IPS DF 19.7 (cell line): ENCODE measurements at regions not wholly inside any gene's neighbourhood (a gene's known extent, or its start where the extent isn't known, plus 50 kb on each side); places are given as distances from the start of the nearest gene placed in this dataset.

ENCODE experiments used
- DNase-seq: peaks from one replicate; pipeline ENCODE4 v3.0.0-alpha.2; 2013; ENCODE audit warnings: low read depth, low spot score

DNA sequence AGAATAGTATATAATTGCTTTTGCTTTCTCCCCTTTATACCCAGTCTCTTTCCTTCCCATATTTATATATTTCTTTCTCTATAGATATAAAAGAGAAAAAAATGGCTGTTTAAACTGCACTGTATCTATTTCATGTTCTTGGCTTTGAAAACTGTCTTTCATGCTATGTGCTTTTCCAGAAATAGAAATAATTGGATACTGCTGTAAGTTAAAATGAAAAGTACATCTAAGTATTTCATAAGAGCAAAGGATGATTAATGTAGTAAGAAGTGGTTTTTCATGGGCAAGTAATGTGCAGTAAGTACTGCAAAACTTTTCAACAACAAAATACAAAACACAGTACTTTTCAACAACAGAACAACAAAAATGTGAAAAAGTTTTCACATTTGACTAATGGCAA lies 237.9 kb downstream of the SNCA start:
- no peak for DNase-seq

- DNase-seq, result no peak
Measured at GRCh38 chr4:89598602-89599001, 238.4 kb downstream of the SNCA start.

GRCh38 chr4:89595125-89595789 lies 241.7 kb downstream of the SNCA start:
- DNase-seq, result no peak

GRCh38 chr4:89590128-89590527 lies 246.8 kb downstream of the SNCA start:
- no peak for DNase-seq

DNA sequence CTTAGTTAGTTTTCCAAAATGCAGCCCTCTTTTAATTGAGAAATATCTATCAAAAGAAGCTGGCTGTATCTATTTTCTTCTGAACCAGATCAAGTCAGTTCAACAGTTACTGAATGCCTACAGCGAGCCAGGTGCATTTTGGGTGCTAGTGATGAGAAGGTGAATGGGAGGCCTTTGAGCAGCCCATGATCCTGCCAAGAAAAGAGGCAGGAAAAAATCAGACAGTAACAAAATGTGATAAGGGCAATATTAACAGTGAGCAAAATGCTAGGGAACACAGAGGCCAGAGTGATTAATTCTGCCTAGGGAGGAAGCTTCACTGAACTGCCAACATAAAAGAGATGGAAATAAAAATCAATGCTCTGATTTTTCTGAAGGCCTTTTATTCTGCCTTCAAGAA lies 248.5 kb downstream of the SNCA start:
- DNase-seq, result no peak

- DNase-seq, result no peak
Measured at GRCh38 chr4:89587364-89587763, 249.6 kb downstream of the SNCA start.

- DNase-seq, result no peak
Measured at GRCh38 chr4:89586864-89587263, 250.1 kb downstream of the SNCA start.

- DNase-seq, result no peak
Measured at GRCh38 chr4:89586318-89586717, 250.6 kb downstream of the SNCA start.

DNA sequence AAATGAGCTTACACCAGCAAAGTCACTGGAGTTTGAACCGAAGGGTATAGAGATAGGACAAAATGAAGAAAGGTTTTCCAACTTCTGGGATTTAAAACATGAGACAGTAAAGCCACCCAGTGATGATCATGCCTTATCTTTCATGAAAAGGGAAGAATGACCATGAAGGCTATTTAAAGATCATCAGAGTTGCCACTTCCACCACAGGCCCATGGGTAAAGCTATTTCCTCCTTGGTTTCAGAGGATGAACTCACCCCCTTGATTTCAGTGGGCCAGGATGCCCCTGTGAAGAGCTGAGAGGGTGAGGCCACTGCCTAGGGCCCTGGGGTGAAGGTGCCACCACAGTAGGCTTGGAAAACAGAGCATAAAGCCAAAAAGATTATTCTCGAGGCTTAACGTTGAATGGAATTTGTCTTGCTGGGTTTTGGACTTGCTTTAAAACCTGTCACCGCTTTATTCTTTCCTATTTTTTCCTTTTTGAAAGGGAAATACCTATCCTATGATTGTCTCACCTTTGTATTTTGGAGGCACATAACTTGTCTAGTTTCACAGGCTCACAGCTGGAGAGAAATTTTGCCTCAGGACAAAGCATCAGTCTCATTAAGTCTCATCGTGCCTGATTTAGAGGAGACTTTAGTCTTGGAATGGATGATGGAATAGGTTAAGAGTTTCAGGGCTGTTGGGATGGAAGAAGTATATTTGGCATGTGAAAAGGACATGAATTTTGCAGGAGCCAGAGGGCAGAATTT lies 254.0 kb downstream of the SNCA start:
- DNase-seq, result no peak

DNA sequence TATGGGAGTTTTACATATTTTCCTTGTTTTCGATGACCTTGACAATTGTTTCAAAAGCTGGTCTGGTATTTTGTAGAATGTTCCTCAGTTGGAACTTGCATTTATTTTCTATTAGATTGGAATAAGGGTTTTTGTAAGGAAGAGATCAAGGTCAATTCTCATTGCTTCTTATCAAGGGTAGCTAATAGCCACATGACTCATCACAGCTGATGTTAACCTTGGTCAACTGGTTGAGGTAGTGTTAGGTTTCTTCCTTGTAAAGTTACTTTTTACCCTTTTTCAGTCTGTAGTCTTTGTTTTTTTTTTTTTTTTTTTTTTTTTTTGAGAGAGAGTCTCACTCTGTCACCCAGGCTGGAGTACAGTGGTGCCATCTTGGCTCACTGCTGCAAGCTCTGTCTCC lies 257.2 kb downstream of the SNCA start:
- no peak for DNase-seq

DNA sequence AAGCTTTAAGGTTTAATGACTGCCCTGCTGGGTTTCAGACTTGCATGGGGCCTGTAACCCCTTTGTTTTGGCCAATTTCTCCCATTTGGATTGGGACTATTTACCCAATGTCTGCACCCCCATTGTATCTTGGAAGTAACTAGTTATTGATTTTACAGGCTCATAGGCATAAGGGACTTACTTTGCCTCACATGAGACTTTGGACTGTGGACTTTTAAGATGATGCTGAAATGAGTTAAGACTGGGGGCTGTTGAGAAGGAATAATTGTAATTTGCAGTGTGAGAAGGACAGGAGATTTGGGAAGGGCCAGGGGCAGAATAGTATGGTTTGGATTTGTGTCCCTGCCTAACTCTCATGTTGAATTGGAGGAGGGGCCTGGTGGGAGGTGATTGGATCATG lies 260.7 kb downstream of the SNCA start:
- no peak for DNase-seq

DNA sequence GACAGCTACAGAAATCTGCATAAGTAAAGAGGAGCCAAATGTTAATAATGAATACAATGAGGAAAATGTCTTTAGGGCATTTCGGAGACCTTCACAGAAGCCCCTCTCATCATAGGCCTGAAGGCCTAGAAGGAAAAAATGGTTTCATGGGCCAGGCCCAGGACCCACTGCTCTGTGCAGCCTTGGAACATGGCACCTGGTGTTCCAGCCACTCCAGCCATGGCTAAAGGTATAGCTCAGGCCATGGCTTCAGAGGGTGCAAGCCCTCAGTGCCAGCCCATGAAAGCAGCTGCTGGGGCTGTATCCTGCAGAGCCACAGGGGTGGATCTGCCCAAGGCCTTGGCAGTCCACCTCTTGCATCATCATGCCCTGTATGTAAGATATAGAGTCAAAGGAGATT lies 261.1 kb downstream of the SNCA start:
- DNase-seq, result no peak

DNA sequence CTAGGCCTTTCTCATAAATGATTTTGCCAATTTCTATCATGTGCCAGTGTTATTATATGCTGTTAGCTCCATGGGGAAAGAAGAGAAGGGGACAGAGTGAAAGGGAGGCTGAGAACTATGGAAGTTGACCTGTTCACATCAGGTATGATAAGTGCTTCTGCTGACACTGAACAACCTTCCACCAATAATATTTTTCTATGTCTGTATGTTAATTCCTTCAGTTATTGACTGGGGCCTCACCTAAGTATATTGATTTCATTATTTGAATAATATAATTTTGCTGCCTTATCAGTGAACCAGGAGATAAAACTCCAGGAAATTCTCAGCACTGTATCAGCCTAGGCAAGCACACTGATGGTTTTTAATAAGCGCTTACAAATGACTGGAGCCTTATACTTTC lies 262.8 kb downstream of the SNCA start:
- no peak for DNase-seq

DNA sequence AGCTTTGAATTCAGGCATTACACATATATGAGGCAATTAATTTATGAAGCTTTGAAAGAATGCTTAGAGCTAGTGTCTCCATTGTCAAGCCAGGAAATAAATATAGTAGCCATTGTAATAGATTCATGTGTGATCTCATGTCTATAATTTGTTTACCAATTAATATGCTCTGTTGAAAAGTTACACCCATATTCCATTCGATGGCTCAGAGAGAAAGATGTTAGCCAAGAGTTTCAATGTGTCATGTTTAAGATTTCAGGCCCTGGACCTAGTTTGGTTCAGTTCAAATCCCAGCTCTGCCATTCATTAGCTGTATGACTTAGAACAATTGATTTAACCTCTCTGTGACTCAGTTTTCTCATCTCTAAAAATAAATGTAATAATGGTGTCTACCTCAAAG lies 263.3 kb downstream of the SNCA start:
- DNase-seq, result no peak

DNA sequence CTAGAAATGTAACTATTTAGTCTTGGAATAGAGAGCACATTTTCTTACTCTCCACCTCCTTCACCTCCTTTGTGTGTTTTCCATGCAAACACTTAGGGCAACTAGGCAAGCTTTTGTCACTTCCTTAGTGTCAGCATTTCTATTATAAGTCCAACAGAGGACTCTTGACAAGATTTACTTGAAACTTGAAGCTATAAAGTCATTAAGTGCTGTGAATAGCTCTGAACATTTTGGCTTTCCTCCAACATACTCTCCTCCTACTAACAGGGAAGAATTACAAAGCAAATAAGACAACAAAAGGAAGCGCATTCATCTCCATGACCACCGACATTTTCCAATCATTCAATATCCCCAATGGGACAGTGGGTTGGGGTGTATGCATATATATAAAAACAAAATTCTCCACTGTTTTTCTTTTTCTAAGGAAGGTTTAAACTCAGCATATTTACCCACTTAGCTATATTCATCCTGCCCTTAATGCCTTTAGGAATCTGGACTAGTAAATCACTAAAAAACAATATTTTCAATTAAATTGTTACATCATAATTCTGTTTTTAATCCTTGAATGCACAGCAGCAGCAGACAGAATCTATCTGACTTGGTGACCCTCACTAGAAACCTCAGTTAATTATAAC lies 264.6 kb downstream of the SNCA start:
- DNase-seq, result no peak

DNA sequence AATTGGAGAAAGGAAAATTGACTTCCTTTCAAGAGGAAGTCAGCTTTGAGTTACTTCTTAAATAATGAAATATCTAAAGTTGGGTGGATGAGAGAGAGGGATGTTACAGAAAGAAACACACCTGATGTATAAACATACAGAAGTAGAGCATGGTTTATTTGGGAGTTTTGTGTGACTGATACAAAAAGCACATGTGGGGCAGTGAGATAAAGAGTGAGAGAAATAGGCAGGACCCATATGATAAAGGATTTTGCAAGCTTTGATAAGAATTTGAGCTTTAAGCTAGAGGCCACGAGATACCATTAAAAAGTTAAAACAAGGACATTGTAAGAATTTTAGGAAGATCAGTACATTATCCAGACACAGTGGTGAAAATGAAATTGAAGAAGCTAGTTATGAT lies 263.3 kb upstream of the GPRIN3 start:
- no peak for DNase-seq

DNA sequence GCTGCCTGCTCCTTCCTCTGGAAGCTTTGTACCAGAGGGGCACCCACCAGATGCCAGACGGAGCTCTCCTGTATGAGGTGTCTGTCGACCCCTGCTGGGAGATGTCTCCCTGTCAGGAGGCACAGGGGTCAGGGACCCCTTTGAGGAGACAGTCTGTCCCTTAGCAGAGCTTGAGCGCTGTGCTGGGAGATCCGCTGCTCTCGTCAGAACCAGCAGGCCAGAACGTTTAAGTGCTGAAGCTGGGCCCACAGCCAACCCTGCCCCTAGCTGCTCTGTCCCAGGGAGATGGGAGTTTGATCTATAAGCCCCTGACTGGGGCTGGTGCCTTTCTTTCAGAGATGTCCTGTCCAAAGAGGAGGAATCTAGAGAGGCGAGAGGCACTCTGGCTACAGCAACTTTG lies 260.3 kb upstream of the GPRIN3 start:
- DNase-seq, result no peak

- DNase-seq, result no peak
Measured at GRCh38 chr4:89563431-89563830, 255.8 kb upstream of the GPRIN3 start.

DNA sequence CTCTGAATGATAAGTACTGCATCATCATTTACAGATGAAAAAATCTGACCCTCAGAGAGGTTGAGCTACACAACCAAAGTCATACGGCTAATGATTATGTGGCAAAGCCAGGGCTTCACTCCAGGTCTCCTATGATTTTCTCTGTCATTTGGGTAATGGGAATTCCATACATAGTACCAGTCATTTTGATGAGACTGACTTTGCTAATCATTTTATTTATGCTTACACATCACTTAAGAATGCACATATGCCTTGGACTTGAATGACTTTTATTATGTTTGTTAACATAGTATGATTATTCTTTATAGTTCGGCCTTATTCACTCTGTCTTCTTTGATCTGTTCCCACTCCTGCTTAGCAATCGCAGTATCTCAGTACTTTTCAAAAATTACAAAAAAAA lies 255.1 kb upstream of the GPRIN3 start:
- no peak for DNase-seq

DNA sequence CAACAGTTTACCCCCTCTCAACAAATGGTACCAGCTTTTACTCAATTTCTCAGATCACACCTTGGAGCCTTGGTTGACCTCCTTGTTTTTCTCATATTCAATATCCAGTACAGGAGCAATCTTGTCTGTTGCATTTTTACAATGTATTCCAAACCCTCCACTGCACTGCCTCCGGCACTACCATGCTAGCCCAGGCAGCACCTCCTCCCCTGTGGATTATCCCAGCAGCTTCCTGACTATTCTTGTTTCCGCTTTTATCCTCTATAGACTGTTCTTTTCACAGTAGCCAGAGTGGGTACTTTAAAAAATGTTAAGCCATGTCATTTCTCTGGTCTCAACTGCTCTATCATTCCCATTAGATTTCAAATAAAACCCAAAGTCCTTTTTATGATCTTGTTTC lies 253.4 kb upstream of the GPRIN3 start:
- DNase-seq, result no peak

GRCh38 chr4:89558147-89558546 lies 250.5 kb upstream of the GPRIN3 start:
- no peak for DNase-seq

GRCh38 chr4:89556601-89557305 lies 249.2 kb upstream of the GPRIN3 start:
- no peak for DNase-seq
